ENCODE measurements at regions not wholly inside any gene's neighbourhood (a gene's known extent, or its start where the extent isn't known, plus 50 kb on each side); places are given as distances from the start of the nearest gene placed in this dataset.
"Not testable (repeated sequence)": the region's sequence is repeated elsewhere in the genome, so short reads cannot be mapped to it uniquely, and the experiment has no call there.

GRCh38 chr5:179404321-179405053 is 59.2 kb upstream of the ADAMTS2 start:
- Mint-ChIP-seq H3K27ac (no peak overlapping the region), H3K9me3 (ENCODE audit: low read depth) (peaks cover 7% of the 10 kb centered on the region)

GRCh38 chr5:179403426-179404147 is 58.3 kb upstream of the ADAMTS2 start:
- Mint-ChIP-seq H3K4me3 (no peak overlapping the region), H3K27ac (no peak overlapping the region), H3K9me3 (ENCODE audit: low read depth) (peaks cover 14% of the 10 kb centered on the region), H3K4me1 (no peaks in the 10 kb centered on the region), H3K36me3 (peaks cover 3% of the 10 kb centered on the region), H3K27me3 (no peaks in the 10 kb centered on the region)
- CTCF ChIA-PET: no interaction called here
- no peak for DNase-seq
- no peak for ATAC-seq

More at GRCh38 chr5:179404321-179405053, 59.2 kb upstream of the ADAMTS2 start:
- no peak overlapping the region for H3K4me3 Mint-ChIP-seq
- H3K27me3 Mint-ChIP-seq: no peaks in the 10 kb centered on the region
- DNase-seq: no peak
- ATAC-seq: no peak
- H3K4me1 Mint-ChIP-seq: no peaks in the 10 kb centered on the region
- CTCF ChIA-PET: no interaction called here
- peaks cover 2% of the 10 kb centered on the region for H3K36me3 Mint-ChIP-seq

- H3K27me3 Mint-ChIP-seq, H3K27ac Mint-ChIP-seq, H3K36me3 Mint-ChIP-seq, H3K4me1 Mint-ChIP-seq, CTCF ChIA-PET, DNase-seq, ATAC-seq, H3K4me3 Mint-ChIP-seq: not testable (repeated sequence)
- peaks cover 15% of the 10 kb centered on the region for H3K9me3 Mint-ChIP-seq (ENCODE audit: low read depth)
Measured at GRCh38 chr5:179400435-179400834, 55.2 kb upstream of the ADAMTS2 start.

- peaks cover 15% of the 10 kb centered on the region for H3K9me3 Mint-ChIP-seq (ENCODE audit: low read depth)
- no peak overlapping the region for H3K4me3 Mint-ChIP-seq
- H3K4me1 Mint-ChIP-seq: no peaks in the 10 kb centered on the region
- H3K27me3 Mint-ChIP-seq: no peaks in the 10 kb centered on the region
- ATAC-seq (no peak), DNase-seq (no peak)
- CTCF ChIA-PET: no interaction called here
- no peak overlapping the region for H3K27ac Mint-ChIP-seq
- peaks cover 3% of the 10 kb centered on the region for H3K36me3 Mint-ChIP-seq
Measured at GRCh38 chr5:179400020-179400419, 54.8 kb upstream of the ADAMTS2 start.

GRCh38 chr5:179399327-179399726 is 54.1 kb upstream of the ADAMTS2 start:
- ATAC-seq, H3K4me3 Mint-ChIP-seq, H3K27me3 Mint-ChIP-seq, H3K27ac Mint-ChIP-seq, CTCF ChIA-PET, H3K4me1 Mint-ChIP-seq, DNase-seq, H3K36me3 Mint-ChIP-seq: not testable (repeated sequence)
- H3K9me3 Mint-ChIP-seq (ENCODE audit: low read depth): peaks cover 15% of the 10 kb centered on the region

- DNase-seq: no peak
- H3K4me3 Mint-ChIP-seq: no peak overlapping the region
- peaks cover 12% of the 10 kb centered on the region for H3K9me3 Mint-ChIP-seq (ENCODE audit: low read depth)
- H3K36me3 Mint-ChIP-seq: peaks cover 3% of the 10 kb centered on the region
- CTCF ChIA-PET: no interaction called here
- no peak for ATAC-seq
- H3K4me1 Mint-ChIP-seq: no peaks in the 10 kb centered on the region
- H3K27me3 Mint-ChIP-seq: no peaks in the 10 kb centered on the region
- H3K27ac Mint-ChIP-seq: no peak overlapping the region
Measured at GRCh38 chr5:179397516-179397915, 52.3 kb upstream of the ADAMTS2 start.
